GM18907 (cell line): ENCODE measurements at regions not wholly inside any gene's neighbourhood (a gene's known extent, or its start where the extent isn't known, plus 50 kb on each side); places are given as distances from the start of the nearest gene placed in this dataset.
"Not testable (repeated sequence)": the region's sequence is repeated elsewhere in the genome, so short reads cannot be mapped to it uniquely, and the experiment has no call there.

Source experiments
- ATAC-seq: cut with Tn5 transposase; IDR thresholded peaks from one replicate; pipeline ENCODE4 v1.9.1; 2021; ENCODE audit warnings: mild to moderate bottlenecking, moderate library complexity; ENCODE audit not compliant: unreplicated experiment

DNA sequence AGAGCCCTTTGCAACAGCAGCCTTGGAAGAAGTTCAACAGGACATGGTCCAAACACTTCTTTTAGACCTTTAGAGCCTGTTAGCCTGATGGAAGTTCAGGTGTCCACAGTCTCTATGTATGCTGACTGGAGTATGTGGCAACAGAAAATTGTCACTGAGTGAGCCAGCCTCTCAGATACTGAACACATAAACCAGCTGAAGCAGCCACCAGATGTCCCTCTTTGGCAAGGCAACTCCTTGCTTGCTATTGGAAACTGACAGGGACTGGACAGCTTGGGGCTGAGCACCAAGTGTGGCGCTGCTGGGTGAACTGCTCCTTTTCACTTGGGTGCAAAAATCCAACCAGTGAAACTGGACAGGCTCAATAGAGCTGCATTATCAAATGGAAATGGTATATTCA lies 1344.9 kb downstream of the RPIA start:
- ATAC-seq = not testable (repeated sequence)

DNA sequence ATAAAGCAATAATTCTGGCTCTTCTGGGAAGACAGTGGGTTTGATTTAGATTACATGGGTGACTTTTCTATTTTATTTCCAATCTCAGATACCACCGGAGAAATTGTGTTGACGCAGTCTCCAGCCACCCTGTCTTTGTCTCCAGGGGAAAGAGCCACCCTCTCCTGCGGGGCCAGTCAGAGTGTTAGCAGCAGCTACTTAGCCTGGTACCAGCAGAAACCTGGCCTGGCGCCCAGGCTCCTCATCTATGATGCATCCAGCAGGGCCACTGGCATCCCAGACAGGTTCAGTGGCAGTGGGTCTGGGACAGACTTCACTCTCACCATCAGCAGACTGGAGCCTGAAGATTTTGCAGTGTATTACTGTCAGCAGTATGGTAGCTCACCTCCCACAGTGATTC lies 1347.6 kb downstream of the RPIA start:
- ATAC-seq = not testable (repeated sequence)

DNA sequence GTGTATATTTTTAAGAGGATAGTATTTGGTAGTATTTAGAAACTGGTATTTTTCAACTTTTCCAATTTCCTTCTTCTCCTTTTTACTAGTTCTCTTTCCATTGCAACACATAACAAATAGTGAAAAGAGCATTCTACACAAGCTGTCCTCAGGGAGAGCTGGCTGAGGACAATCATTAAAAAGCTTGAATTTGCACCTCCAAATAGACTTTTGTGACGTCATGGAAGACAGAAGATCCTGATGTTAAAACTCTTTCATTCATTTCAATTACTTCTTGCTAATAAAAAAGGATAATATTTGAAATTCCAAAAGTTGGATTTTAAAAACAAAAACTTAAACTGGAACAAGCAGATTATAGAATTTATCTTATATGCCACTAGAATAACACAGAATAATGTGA lies 1356.3 kb downstream of the RPIA start:
- not testable (repeated sequence) for ATAC-seq

DNA sequence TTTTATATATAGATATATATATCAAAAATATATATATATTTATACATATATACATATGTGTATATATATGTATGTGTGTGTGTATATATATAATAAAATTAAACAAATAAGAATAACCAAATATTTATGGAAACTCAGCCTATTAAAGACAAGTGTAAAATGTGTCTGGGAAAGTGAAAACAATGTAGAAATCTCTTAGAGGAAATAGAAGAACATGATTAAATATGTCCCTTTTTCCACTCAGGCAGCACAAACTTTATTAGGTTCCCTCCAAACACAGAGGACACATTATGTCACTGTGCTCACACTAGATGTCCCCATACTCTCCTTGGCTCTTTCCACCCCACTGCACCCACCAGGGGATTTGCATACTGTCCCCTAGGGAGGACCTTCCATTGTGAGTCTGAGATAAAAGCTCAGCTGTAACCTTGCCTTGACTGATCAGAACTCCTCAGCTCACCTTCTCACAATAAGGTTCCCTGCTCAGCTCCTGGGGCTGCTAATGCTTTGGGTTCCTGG lies 1360.7 kb downstream of the RPIA start:
- peak; percentile 60 for ATAC-seq

DNA sequence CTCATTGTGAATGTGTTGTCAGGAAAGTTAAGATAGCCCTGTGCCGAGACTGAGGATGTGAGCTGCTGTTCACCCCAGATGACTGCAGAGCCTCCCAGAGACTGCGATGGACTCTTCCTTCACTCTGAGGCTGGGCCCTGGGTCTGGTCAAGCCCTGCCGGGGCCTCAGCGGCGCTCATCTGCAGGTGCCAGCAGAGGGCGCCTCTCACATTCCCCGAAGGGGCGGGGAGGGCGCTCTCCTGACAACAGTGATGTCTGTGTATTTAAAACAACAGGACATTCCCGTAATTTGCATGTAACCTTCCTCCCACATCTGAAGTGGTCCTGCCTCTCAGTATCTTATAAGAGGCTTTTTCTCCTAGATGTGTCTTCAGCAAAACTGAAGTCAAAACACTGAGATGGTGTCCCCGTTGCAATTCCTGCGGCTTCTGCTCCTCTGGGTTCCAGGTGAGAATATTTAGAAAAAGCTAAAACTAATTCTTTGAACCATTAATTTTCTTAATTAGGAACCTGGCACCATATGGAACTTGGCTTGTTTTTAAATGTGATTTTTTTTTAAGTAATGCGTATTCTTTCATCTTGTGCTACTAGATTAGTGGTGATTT lies 1377.9 kb downstream of the RPIA start:
- ATAC-seq = peak; percentile 82

GRCh38 chr2:90076311-90076710 lies 1384.8 kb downstream of the RPIA start:
- no peak for ATAC-seq

GRCh38 chr2:90077948-90078347 lies 1386.5 kb downstream of the RPIA start:
- ATAC-seq = no peak

GRCh38 chr2:90079374-90079773 lies 1387.9 kb downstream of the RPIA start:
- no peak for ATAC-seq

DNA sequence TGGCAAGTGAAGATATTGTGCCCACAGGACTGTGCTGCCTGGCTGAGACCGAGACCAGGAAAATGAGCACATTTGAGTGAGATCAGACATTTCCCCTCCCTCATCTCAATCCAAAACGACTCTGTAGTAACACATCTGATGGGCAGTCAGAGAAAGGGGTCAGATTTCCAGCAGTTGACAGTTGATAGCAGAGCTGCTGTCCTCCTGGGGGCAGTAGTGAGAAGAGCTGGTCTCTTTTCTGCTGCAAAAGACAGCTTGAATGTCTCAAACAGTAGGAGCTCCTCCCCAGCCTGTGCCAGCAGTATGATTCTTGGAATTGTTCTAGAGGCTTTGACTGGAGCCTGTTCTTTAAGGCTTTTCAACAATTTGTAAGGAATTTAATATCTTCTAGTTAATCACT lies 1396.3 kb downstream of the RPIA start:
- ATAC-seq = not testable (repeated sequence)

GRCh38 chr2:90093571-90094270 lies 1402.2 kb downstream of the RPIA start:
- ATAC-seq = not testable (repeated sequence)

GRCh38 chr2:90097617-90098016 lies 1406.1 kb downstream of the RPIA start:
- not testable (repeated sequence) for ATAC-seq

GRCh38 chr2:90105142-90105541 lies 1413.7 kb downstream of the RPIA start:
- ATAC-seq = not testable (repeated sequence)

DNA sequence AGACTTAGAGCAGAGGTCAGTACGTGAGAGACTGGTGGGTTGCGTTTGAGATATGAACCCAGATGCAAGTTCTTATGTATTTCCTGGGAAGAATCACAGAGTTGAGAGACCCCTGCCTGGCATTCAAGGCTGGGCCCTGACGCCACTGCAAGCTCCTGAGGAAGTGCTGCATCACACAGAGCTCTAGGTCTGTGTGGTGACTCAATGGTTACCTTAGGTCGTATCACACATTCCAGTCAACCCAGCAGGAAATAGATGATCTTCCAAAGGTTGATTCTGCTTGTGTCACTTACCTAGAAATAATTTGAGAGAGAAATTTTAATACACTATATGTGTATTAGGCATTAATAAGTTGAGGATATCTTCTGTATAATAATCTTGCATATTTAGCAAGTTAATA lies 1431.9 kb downstream of the RPIA start:
- ATAC-seq = not testable (repeated sequence)

GRCh38 chr2:90139046-90139445 lies 1447.6 kb downstream of the RPIA start:
- ATAC-seq = not testable (repeated sequence)

GRCh38 chr2:90141558-90141957 lies 1450.1 kb downstream of the RPIA start:
- ATAC-seq = not testable (repeated sequence)

- not testable (repeated sequence) for ATAC-seq
These were observed 1460.3 kb downstream of the RPIA start for GRCh38 chr2:90151805-90152204.

DNA sequence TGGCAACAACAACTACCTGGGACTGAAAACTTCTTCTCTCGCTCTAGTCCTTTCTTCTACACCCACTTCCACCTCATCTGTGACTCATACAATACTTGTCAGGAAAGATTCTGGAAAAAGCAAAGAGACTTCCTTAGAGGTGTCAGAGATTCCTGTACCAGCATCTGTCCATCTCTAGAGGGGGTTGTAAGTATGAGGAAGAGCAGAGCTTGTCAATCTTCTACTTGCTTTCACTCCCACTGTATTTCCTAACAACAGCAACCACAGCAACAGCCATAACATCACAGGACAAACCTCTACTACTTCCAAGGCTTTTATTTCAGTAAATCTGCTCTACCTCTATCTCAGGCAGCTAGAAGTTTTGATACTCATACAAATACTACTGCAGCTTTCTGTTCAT lies 1479.5 kb downstream of the RPIA start:
- not testable (repeated sequence) for ATAC-seq

GRCh38 chr2:90173081-90173480 lies 1481.6 kb downstream of the RPIA start:
- ATAC-seq = not testable (repeated sequence)

GRCh38 chr2:90179591-90179990 lies 1488.1 kb downstream of the RPIA start:
- ATAC-seq = not testable (repeated sequence)

- ATAC-seq = peak; percentile 90
These were observed 1516.1 kb downstream of the RPIA start for GRCh38 chr2:90207454-90208058.

- no peak for ATAC-seq
These were observed 1517.5 kb downstream of the RPIA start for GRCh38 chr2:90209009-90209408.

- ATAC-seq = no peak
These were observed 1518.3 kb downstream of the RPIA start for GRCh38 chr2:90209806-90210205.
